K562 (cell line): ENCODE measurements at regions not wholly inside any gene's neighbourhood (a gene's known extent, or its start where the extent isn't known, plus 50 kb on each side); places are given as distances from the start of the nearest gene placed in this dataset.

Source experiments
- ATAC-seq: fragments of 200-7000 bp; cut with Tn5 transposase; 3 replicates; pipeline ENCODE4 v1.9.1; 2020; ENCODE audit warnings: moderate library complexity
- BruUV-seq: library from RNA; stranded (reverse); fragments of 400-500 nt; replicated peaks from 2 replicates; lab custom pipeline; 2021; lab: Mats Ljungman, UMichigan
- CTCF ChIA-PET: fragments of 300-600 bp; formaldehyde crosslinking; extraction: SDS; loops from one replicate; lab custom pipeline; 2021; ENCODE audit warnings: low intra/inter-chr PET ratio; lab: Yijun Ruan, JAX
- POLR2A ChIA-PET: fragments of 300-600, 350-650 bp; sonication (Branson Sonifier 250); formaldehyde crosslinking; extraction: SDS; loops from one replicate; lab custom pipeline; 2021; ENCODE audit warnings: antibody characterized with exemption, inconsistent platforms; lab: Yijun Ruan, JAX
- DNase-seq, 4 experiments: peaks; one replicate each; pipeline versions ENCODE4 v3.0.0 to v3.0.0-alpha.2; 2011 to 2018; ENCODE audit warnings: low spot score in 3 of 4, mixed read lengths in 3 of 4; ENCODE audit errors: extremely low read depth in 1 of 4
- FAIRE-seq: peaks from 2 replicates; lab custom pipeline; 2011; peaks lifted over from hg19 to GRCh38; lab: Jason Lieb, UNC
- H2AFZ ChIP-seq: 2 replicates; pipeline ENCODE4 v1.6.0; 2011; ENCODE audit warnings: low read depth, low read length, control low read depth, inconsistent platforms
- H3K27ac ChIP-seq: fragments of 200-600 bp; 3 replicates; pipeline ENCODE4 v1.8.0; 2011; ENCODE audit warnings: low read depth, mild to moderate bottlenecking, control low read depth, inconsistent platforms, low read length, moderate library complexity, mixed read lengths; ENCODE audit errors: extremely low read depth
- H3K27me3 ChIP-seq, 2 experiments: fragments of 300-600 bp in 1 of 2; 2 replicates in 1 of 2; 3 replicates in 1 of 2; pipeline versions ENCODE4 v1.6.0 to v1.8.0; 2011; ENCODE audit warnings: inconsistent platforms in 2 of 2, low read length in 2 of 2, mild to moderate bottlenecking in 1 of 2, mixed read lengths in 1 of 2, moderate library complexity in 1 of 2; ENCODE audit not compliant: control insufficient read depth in 2 of 2, insufficient read depth in 2 of 2
- H3K36me3 ChIP-seq: fragments of 300-600 bp; 3 replicates; pipeline ENCODE4 v1.8.0; 2011; ENCODE audit warnings: mild to moderate bottlenecking, low read length, inconsistent platforms; ENCODE audit not compliant: control insufficient read depth, insufficient read depth
- H3K4me1 ChIP-seq, 2 experiments: fragments of 200-600 bp in 1 of 2; replicated peaks in 1 of 2; 2 replicates in 1 of 2; 3 replicates in 1 of 2; pipeline versions ENCODE4 v1.5.1 to v1.8.0; 2011; ENCODE audit warnings: inconsistent platforms in 2 of 2, low read length in 2 of 2, mild to moderate bottlenecking in 1 of 2, mixed read lengths in 1 of 2, moderate library complexity in 1 of 2; ENCODE audit not compliant: control insufficient read depth in 2 of 2, insufficient read depth in 2 of 2
- H3K4me2 ChIP-seq: 2 replicates; pipeline ENCODE4 v1.6.1; 2011; ENCODE audit warnings: low read length, control low read depth, inconsistent platforms, mixed read lengths; ENCODE audit not compliant: insufficient read depth
- H3K4me3 ChIP-seq: fragments of 200-600 bp; sonication (generic), shearing (Covaris generic); 2 replicates; pipeline ENCODE4 v1.5.1; 2016; ENCODE audit warnings: control low read depth, inconsistent platforms
- H3K79me2 ChIP-seq: fragments of 200-600 bp; 3 replicates; pipeline ENCODE4 v1.8.0; 2011; ENCODE audit warnings: low read length, inconsistent platforms; ENCODE audit not compliant: control insufficient read depth, insufficient read depth
- H3K9ac ChIP-seq, 2 experiments: 2 replicates each; pipeline versions ENCODE4 v1.6.0 to v1.6.1; 2011; ENCODE audit warnings: low read depth in 2 of 2, low read length in 2 of 2, control low read depth in 1 of 2, inconsistent platforms in 1 of 2, mild to moderate bottlenecking in 1 of 2, mixed read lengths in 1 of 2; ENCODE audit not compliant: insufficient read depth in 1 of 2
- H3K9me1 ChIP-seq: one replicate; pipeline ENCODE4 v1.6.0; 2011; ENCODE audit warnings: inconsistent platforms, mild to moderate bottlenecking, low read length, moderate library complexity; ENCODE audit not compliant: control insufficient read depth, insufficient read depth
- H3K9me3 ChIP-seq: replicated peaks from 2 replicates; pipeline ENCODE4 v1.5.1; 2011; ENCODE audit warnings: low read depth, low read length, inconsistent platforms; ENCODE audit not compliant: control insufficient read depth, insufficient read depth
- H4K20me1 ChIP-seq: replicated peaks from 2 replicates; pipeline ENCODE4 v1.6.1; 2011; ENCODE audit warnings: low read length, inconsistent platforms, mixed read lengths; ENCODE audit not compliant: control insufficient read depth, insufficient read depth
- ARID4B ChIP-seq: sonication (generic); formaldehyde crosslinking; IDR thresholded peaks from 2 replicates; pipeline ENCODE4 v1.8.0; 2022; ENCODE audit warnings: mild to moderate bottlenecking, missing genetic modification reagents
- EHMT2 ChIP-seq: fragments of 450-650 bp; IDR thresholded peaks from 2 replicates; pipeline ENCODE4 v1.6.1; 2018; ENCODE audit warnings: antibody characterized with exemption
- HMG20B ChIP-seq: fragments of 250-450 bp; sonication (Bioruptor Pico); IDR thresholded peaks from 2 replicates; pipeline ENCODE4 v1.5.0; 2021; ENCODE audit warnings: mild to moderate bottlenecking
- NR3C1 ChIP-seq: sonication (generic); formaldehyde crosslinking; IDR thresholded peaks from 2 replicates; pipeline ENCODE4 v1.8.1; 2022; ENCODE audit warnings: missing genetic modification reagents
- PRMT5 ChIP-seq: sonication (generic); formaldehyde crosslinking; IDR thresholded peaks from 2 replicates; pipeline ENCODE4 v1.5.0; 2020; ENCODE audit warnings: missing genetic modification reagents
- RBM22 ChIP-seq: fragments of 200-400 bp; formaldehyde crosslinking; IDR thresholded peaks from 2 replicates; pipeline ENCODE4 v1.6.1; 2018; ENCODE audit warnings: low read length, low read depth; ENCODE audit not compliant: poor library complexity, severe bottlenecking
- RNF2 ChIP-seq: sonication (generic); IDR thresholded peaks from 2 replicates; pipeline ENCODE4 v1.6.1; 2016
- TAF9B ChIP-seq: fragments of 450-650 bp; IDR thresholded peaks from 2 replicates; pipeline ENCODE4 v1.6.1; 2018; ENCODE audit warnings: mild to moderate bottlenecking; ENCODE audit not compliant: partially characterized antibody
- ZC3H8 ChIP-seq: fragments of 450-650 bp; IDR thresholded peaks from 2 replicates; pipeline ENCODE4 v1.6.1; 2017
- ZNF175 ChIP-seq: fragments of 200-800 bp; sonication (Bioruptor generic); IDR thresholded peaks from 2 replicates; pipeline ENCODE4 v1.6.1; 2016; ENCODE audit warnings: low read depth, mild to moderate bottlenecking, missing genetic modification characterization, missing compliant biosample characterization
- ZNF253 ChIP-seq: fragments of 250-450 bp; sonication (Bioruptor Pico); conservative IDR thresholded peaks from 2 replicates; pipeline ENCODE4 v1.6.1; 2021; ENCODE audit warnings: mild to moderate bottlenecking
- ZZZ3 ChIP-seq: fragments of 450-650 bp; IDR thresholded peaks from 2 replicates; pipeline ENCODE4 v1.6.1; 2016; ENCODE audit warnings: antibody characterized with exemption, mild to moderate bottlenecking, moderate library complexity
- WGBS: fragments of 100-300 bp; shearing (Covaris generic); methylation state at CpG from one replicate; pipeline ENCODE4 v1.1.6; 2016; ENCODE audit warnings: low coverage, mixed read lengths; ENCODE audit not compliant: insufficient coverage; ENCODE audit errors: missing lambda C conversion rate; 5-methylcytosine and 5-hydroxymethylcytosine counted together
- in situ Hi-C: fragments of 300-500 bp; cut with MboI; formaldehyde crosslinking; loops from 4 replicates; pipeline ENCODE4 v1.15.0; 2018; ENCODE audit warnings: inconsistent platforms, mixed read lengths
- intact Hi-C: fragments of 100-400 bp; cut with micrococcal nuclease; formaldehyde crosslinking; loops from 2 replicates; pipeline ENCODE4 v1.14.2; 2022
- TF ChIP-seq, protein P1 (sequence below): fragments of 450-650 bp; conservative IDR thresholded peaks from 2 replicates; pipeline ENCODE4 v1.6.1; 2016; ENCODE audit warnings: missing genetic modification characterization, low read depth, mild to moderate bottlenecking, missing compliant biosample characterization, moderate library complexity

GRCh38 chr13:81283561-81283960 lies 942.6 kb upstream of the SPRY2 start:
- no peak for FAIRE-seq
- H3K4me3 ChIP-seq: no peak overlapping the region
- H4K20me1 ChIP-seq: no peaks in the 10 kb centered on the region
- H3K27ac ChIP-seq: no peak overlapping the region
- DNase-seq: no peak
- in situ Hi-C loops (no loop called here), intact Hi-C loops (no loop called here)
- no TSS peak for BruUV-seq
- H3K27me3 ChIP-seq: no peaks in the 10 kb centered on the region
- H2AFZ ChIP-seq: no peak overlapping the region
- H3K36me3 ChIP-seq: no peaks in the 10 kb centered on the region
- no peaks in the 10 kb centered on the region for H3K4me1 ChIP-seq
- CTCF ChIA-PET: no interaction called here
- no peak for TF ChIP-seq ZNF253 (CRISPR knock-in tag)
- no peak for TF ChIP-seq EHMT2
- TF ChIP-seq, all 486 proteins: peak for 0
- POLR2A ChIA-PET: no interaction called here
- no peak for ATAC-seq
- H3K9ac ChIP-seq: no peak overlapping the region
- H3K9me1 ChIP-seq: no peaks in the 10 kb centered on the region
- H3K4me2 ChIP-seq: no peak overlapping the region
- no peaks in the 10 kb centered on the region for H3K79me2 ChIP-seq
- no peaks in the 10 kb centered on the region for H3K9me3 ChIP-seq

GRCh38 chr13:81283062-81283461 lies 942.1 kb upstream of the SPRY2 start:
- no peaks in the 10 kb centered on the region for H4K20me1 ChIP-seq
- POLR2A ChIA-PET: no interaction called here
- in situ Hi-C loops: no loop called here
- H3K4me1 ChIP-seq: no peaks in the 10 kb centered on the region
- no peak for FAIRE-seq
- intact Hi-C loops: no loop called here
- no peak overlapping the region for H3K9ac ChIP-seq
- no peak overlapping the region for H3K27ac ChIP-seq
- no peak overlapping the region for H2AFZ ChIP-seq
- H3K9me1 ChIP-seq: no peaks in the 10 kb centered on the region
- H3K36me3 ChIP-seq: no peaks in the 10 kb centered on the region
- H3K27me3 ChIP-seq: no peaks in the 10 kb centered on the region
- DNase-seq: no peak
- no TSS peak for BruUV-seq
- CTCF ChIA-PET: no interaction called here
- H3K9me3 ChIP-seq: no peaks in the 10 kb centered on the region
- no peak overlapping the region for H3K4me3 ChIP-seq
- H3K4me2 ChIP-seq: no peak overlapping the region
- no peak for TF ChIP-seq NR3C1 (CRISPR knock-in tag)
- TF ChIP-seq TAF9B: no peak
- no peak for TF ChIP-seq HMG20B (CRISPR knock-in tag)
- TF ChIP-seq RNF2: no peak
- TF ChIP-seq, protein P1, sequence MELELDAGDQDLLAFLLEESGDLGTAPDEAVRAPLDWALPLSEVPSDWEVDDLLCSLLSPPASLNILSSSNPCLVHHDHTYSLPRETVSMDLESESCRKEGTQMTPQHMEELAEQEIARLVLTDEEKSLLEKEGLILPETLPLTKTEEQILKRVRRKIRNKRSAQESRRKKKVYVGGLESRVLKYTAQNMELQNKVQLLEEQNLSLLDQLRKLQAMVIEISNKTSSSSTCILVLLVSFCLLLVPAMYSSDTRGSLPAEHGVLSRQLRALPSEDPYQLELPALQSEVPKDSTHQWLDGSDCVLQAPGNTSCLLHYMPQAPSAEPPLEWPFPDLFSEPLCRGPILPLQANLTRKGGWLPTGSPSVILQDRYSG (tag): no peak
- TF ChIP-seq ZC3H8: no peak
- no peak for TF ChIP-seq ZZZ3
- no peak for TF ChIP-seq ARID4B (CRISPR knock-in tag)
- no peak for TF ChIP-seq ZNF175 (CRISPR knock-in tag)
- no peak for TF ChIP-seq RBM22
- TF ChIP-seq PRMT5: no peak
- ATAC-seq: no peak
- WGBS: 28% methylated on average over 2 of the region's 2 CpGs
- no peaks in the 10 kb centered on the region for H3K79me2 ChIP-seq
